Body of pancreas (tissue), 4 donors: ENCODE measurements at regions not wholly inside any gene's neighbourhood (a gene's known extent, or its start where the extent isn't known, plus 50 kb on each side); places are given as distances from the start of the nearest gene placed in this dataset.

Source experiments
- CTCF ChIP-seq, 7 experiments: fragments of 450-650 bp in 4 of 7; fragments of 200-600 bp in 3 of 7; sonication (generic) in 3 of 7; IDR thresholded peaks; one replicate each; pipeline ENCODE4 v1.5.1; 2016 to 2019; ENCODE audit warnings: antibody characterized with exemption in 7 of 7
- POLR2A ChIP-seq, 3 donors: fragments of 450-650 bp; IDR thresholded peaks; one replicate each; pipeline ENCODE4 v1.6.1; 2016; ENCODE audit warnings: antibody characterized with exemption in 3 of 3, mild to moderate bottlenecking in 2 of 3

- TF ChIP-seq CTCF (IDR thresholded peaks at IDR 0.05) (no peak), POLR2A (IDR thresholded peaks at IDR 0.05) (no peak)
Observed at GRCh38 chr1:81144240-81144825, 656.4 kb upstream of the ADGRL2 start.
